ES-I3 (cell line): ENCODE measurements at regions not wholly inside any gene's neighbourhood (a gene's known extent, or its start where the extent isn't known, plus 50 kb on each side); places are given as distances from the start of the nearest gene placed in this dataset.

Experiments used
- H3K36me3 ChIP-seq: 2 replicates; pipeline ENCODE4 v1.6.1; 2013; ENCODE audit warnings: mild to moderate bottlenecking, low read length, control low read depth, moderate library complexity; ENCODE audit not compliant: insufficient read depth
- H3K4me1 ChIP-seq: 2 replicates; pipeline ENCODE4 v1.6.1; 2013; ENCODE audit warnings: mild to moderate bottlenecking, control low read depth, low read length; ENCODE audit not compliant: insufficient read depth
- H3K9ac ChIP-seq: 2 replicates; pipeline ENCODE4 v1.6.1; 2013; ENCODE audit warnings: low read depth, mild to moderate bottlenecking, low read length, moderate library complexity
- H3K9me3 ChIP-seq: 2 replicates; pipeline ENCODE4 v1.6.1; 2013; ENCODE audit warnings: mild to moderate bottlenecking, low read length, moderate library complexity; ENCODE audit not compliant: control insufficient read depth, insufficient read depth

GRCh38 chr15:25051399-25052154 is 96.8 kb downstream of the SNRPN start:
- H3K36me3 ChIP-seq, result peaks cover 75% of the 10 kb centered on the region
- no peak overlapping the region for H3K9ac ChIP-seq
- peaks cover 21% of the 10 kb centered on the region for H3K9me3 ChIP-seq
- H3K4me1 ChIP-seq, result no peaks in the 10 kb centered on the region

GRCh38 chr15:25052191-25052999 is 97.6 kb downstream of the SNRPN start:
- peaks cover 72% of the 10 kb centered on the region for H3K36me3 ChIP-seq
- H3K4me1 ChIP-seq, result no peaks in the 10 kb centered on the region
- H3K9ac ChIP-seq, result no peak overlapping the region
- peaks cover 24% of the 10 kb centered on the region for H3K9me3 ChIP-seq

- Histone ChIP-seq H3K9me3 (peaks cover 32% of the 10 kb centered on the region), H3K4me1 (no peaks in the 10 kb centered on the region), H3K36me3 (peaks cover 72% of the 10 kb centered on the region), H3K9ac (no peak overlapping the region)
Observed at GRCh38 chr15:25053000-25053815, 98.4 kb downstream of the SNRPN start.

GRCh38 chr15:25054329-25054728 is 99.5 kb downstream of the SNRPN start:
- H3K36me3 ChIP-seq, result peaks cover 78% of the 10 kb centered on the region
- peaks cover 38% of the 10 kb centered on the region for H3K9me3 ChIP-seq
- H3K9ac ChIP-seq, result no peak overlapping the region
- no peaks in the 10 kb centered on the region for H3K4me1 ChIP-seq

GRCh38 chr15:25054943-25055342 is 100.2 kb downstream of the SNRPN start:
- H3K9ac ChIP-seq, result no peak overlapping the region
- peaks cover 38% of the 10 kb centered on the region for H3K9me3 ChIP-seq
- H3K36me3 ChIP-seq, result peaks cover 80% of the 10 kb centered on the region
- H3K4me1 ChIP-seq, result no peaks in the 10 kb centered on the region

- Histone ChIP-seq H3K9ac (no peak overlapping the region), H3K4me1 (no peaks in the 10 kb centered on the region), H3K9me3 (peaks cover 44% of the 10 kb centered on the region), H3K36me3 (peaks cover 81% of the 10 kb centered on the region)
Observed at GRCh38 chr15:25055356-25056068, 100.7 kb downstream of the SNRPN start.

- peaks cover 55% of the 10 kb centered on the region for H3K9me3 ChIP-seq
- H3K9ac ChIP-seq, result no peak overlapping the region
- no peaks in the 10 kb centered on the region for H3K4me1 ChIP-seq
- peaks cover 83% of the 10 kb centered on the region for H3K36me3 ChIP-seq
Observed at GRCh38 chr15:25056484-25057425, 102.0 kb downstream of the SNRPN start.

GRCh38 chr15:25057574-25057973 is 102.8 kb downstream of the SNRPN start:
- peaks cover 59% of the 10 kb centered on the region for H3K9me3 ChIP-seq
- H3K9ac ChIP-seq, result no peak overlapping the region
- no peaks in the 10 kb centered on the region for H3K4me1 ChIP-seq
- H3K36me3 ChIP-seq, result peaks cover 84% of the 10 kb centered on the region

GRCh38 chr15:25058080-25058785 is 103.4 kb downstream of the SNRPN start:
- Histone ChIP-seq H3K9ac (no peak overlapping the region), H3K4me1 (no peaks in the 10 kb centered on the region), H3K36me3 (peaks cover 85% of the 10 kb centered on the region), H3K9me3 (peaks cover 65% of the 10 kb centered on the region)

GRCh38 chr15:25059698-25060471 is 105.1 kb downstream of the SNRPN start:
- H3K9me3 ChIP-seq, result peaks cover 78% of the 10 kb centered on the region
- H3K9ac ChIP-seq, result no peak overlapping the region
- no peaks in the 10 kb centered on the region for H3K4me1 ChIP-seq
- H3K36me3 ChIP-seq, result peaks cover 89% of the 10 kb centered on the region

GRCh38 chr15:25060472-25060803 is 105.7 kb downstream of the SNRPN start:
- Histone ChIP-seq H3K9me3 (peaks cover 79% of the 10 kb centered on the region), H3K36me3 (peaks cover 90% of the 10 kb centered on the region)

GRCh38 chr15:25060996-25061620 is 106.3 kb downstream of the SNRPN start:
- no peak overlapping the region for H3K9ac ChIP-seq
- H3K9me3 ChIP-seq, result peaks cover 76% of the 10 kb centered on the region
- no peaks in the 10 kb centered on the region for H3K4me1 ChIP-seq
- peaks cover 88% of the 10 kb centered on the region for H3K36me3 ChIP-seq

More at GRCh38 chr15:25060472-25060803, 105.7 kb downstream of the SNRPN start:
- no peak overlapping the region for H3K9ac ChIP-seq
- H3K4me1 ChIP-seq, result no peaks in the 10 kb centered on the region
